ENCODE measurements at regions not wholly inside any gene's neighbourhood (a gene's known extent, or its start where the extent isn't known, plus 50 kb on each side); places are given as distances from the start of the nearest gene placed in this dataset.

DNA sequence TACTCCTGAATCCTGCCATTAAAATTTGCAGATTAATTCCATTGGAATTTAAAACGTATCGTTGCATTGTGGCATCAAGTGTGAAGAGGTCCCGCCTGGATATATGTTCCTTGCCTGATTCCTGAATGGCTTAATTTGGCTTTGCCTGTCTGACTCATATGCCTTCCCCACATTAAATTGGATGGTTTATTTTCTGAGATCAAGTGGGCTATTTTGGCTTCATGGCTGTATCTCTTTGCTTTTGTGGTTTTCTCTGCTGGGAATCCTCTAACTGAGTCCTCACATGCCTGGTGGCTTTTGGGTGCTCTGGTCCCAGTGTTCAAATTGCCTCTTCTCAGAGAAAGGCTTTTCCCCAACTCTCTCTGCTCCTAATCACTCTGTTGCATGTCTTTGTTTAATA, 127.9 kb upstream of the DYRK2 start:
- no peaks in the 10 kb centered on the region for H3K36me3 ChIP-seq
- WGBS, 2 donors = 93 to 95% methylated on average over 3 of the region's 3 CpGs
- no peak overlapping the region for H3K27ac ChIP-seq
- no peaks in the 10 kb centered on the region for H3K9me3 ChIP-seq
- no peak overlapping the region for H3K4me3 ChIP-seq
- no peak for TF ChIP-seq POLR2A (IDR thresholded peaks at IDR 0.05)
- TF ChIP-seq EP300 (IDR thresholded peaks at IDR 0.05) = no peak
- TF ChIP-seq, protein P1, sequence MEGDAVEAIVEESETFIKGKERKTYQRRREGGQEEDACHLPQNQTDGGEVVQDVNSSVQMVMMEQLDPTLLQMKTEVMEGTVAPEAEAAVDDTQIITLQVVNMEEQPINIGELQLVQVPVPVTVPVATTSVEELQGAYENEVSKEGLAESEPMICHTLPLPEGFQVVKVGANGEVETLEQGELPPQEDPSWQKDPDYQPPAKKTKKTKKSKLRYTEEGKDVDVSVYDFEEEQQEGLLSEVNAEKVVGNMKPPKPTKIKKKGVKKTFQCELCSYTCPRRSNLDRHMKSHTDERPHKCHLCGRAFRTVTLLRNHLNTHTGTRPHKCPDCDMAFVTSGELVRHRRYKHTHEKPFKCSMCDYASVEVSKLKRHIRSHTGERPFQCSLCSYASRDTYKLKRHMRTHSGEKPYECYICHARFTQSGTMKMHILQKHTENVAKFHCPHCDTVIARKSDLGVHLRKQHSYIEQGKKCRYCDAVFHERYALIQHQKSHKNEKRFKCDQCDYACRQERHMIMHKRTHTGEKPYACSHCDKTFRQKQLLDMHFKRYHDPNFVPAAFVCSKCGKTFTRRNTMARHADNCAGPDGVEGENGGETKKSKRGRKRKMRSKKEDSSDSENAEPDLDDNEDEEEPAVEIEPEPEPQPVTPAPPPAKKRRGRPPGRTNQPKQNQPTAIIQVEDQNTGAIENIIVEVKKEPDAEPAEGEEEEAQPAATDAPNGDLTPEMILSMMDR (IDR thresholded peaks at IDR 0.05) = no peak
- H3K27me3 ChIP-seq = no peaks in the 10 kb centered on the region
- H3K4me1 ChIP-seq = peaks cover 0 to 23% (median 7%) of the 10 kb centered on the region in 4 donors
- DNase-seq (ENCODE audit: low spot score in 2 of 2) = no peak

DNA sequence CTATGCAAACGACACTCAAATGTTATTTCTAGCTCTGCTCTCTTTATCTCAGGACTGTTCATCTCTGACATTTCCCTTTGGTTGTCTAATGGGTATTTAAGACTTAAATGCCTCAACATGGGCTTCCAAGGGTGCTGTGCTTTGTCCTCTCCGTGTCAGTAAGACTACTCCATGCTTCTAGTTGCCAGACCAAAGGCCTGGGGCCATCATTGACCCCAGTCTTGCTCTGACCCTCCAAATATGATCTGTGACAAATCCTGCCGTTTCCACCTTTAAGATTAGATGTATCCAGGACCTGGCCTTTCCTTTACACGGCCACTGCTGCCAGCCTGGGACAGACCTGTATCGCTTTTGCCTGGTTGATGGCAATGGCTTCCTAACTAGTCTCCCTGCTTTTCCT, 126.3 kb upstream of the DYRK2 start:
- DNase-seq (ENCODE audit: low spot score in 2 of 2) = no peak
- WGBS, 2 donors = 66 to 74% methylated on average over 5 of the region's 5 CpGs
- Histone ChIP-seq H3K4me3 (no peak overlapping the region), H3K4me1 (peaks cover 0 to 11% (median 2%) of the 10 kb centered on the region in 4 donors), H3K9me3 (no peaks in the 10 kb centered on the region), H3K27me3 (no peaks in the 10 kb centered on the region), H3K36me3 (no peaks in the 10 kb centered on the region), H3K27ac (no peak overlapping the region)
- TF ChIP-seq, protein P1 (IDR thresholded peaks at IDR 0.05) = no peak
- TF ChIP-seq EP300 (IDR thresholded peaks at IDR 0.05) = no peak
- TF ChIP-seq POLR2A (IDR thresholded peaks at IDR 0.05) = no peak

DNA sequence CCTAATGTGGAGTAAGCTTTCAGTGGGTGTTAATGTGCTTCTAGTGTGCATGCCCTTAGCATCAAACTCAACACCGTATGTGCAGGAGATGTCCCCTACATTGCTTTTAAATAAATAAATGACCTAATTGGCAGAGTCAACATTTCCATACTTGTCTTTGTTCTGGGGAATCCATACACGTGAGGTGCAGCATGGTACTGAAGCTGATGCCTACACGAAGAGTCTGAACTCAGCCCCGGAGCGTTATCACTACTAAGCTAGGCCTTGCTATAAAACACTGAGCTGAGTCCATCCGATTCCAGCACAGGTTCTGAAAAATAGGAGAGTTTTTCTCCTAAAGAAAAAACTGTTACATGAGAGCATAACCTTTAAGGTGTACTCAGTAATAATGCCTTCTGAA, 125.0 kb upstream of the DYRK2 start:
- no peaks in the 10 kb centered on the region for H3K36me3 ChIP-seq
- no peak overlapping the region for H3K27ac ChIP-seq
- DNase-seq (ENCODE audit: low spot score in 2 of 2) = no peak
- no peak for TF ChIP-seq POLR2A (IDR thresholded peaks at IDR 0.05)
- TF ChIP-seq, protein P1 (IDR thresholded peaks at IDR 0.05) = no peak
- no peak for TF ChIP-seq EP300 (IDR thresholded peaks at IDR 0.05)
- WGBS, 2 donors = 93 to 97% methylated on average over 6 of the region's 6 CpGs
- H3K4me3 ChIP-seq = no peak overlapping the region
- peaks cover 0 to 6% (median 2%) of the 10 kb centered on the region in 4 donors for H3K4me1 ChIP-seq
- H3K9me3 ChIP-seq = no peaks in the 10 kb centered on the region
- H3K27me3 ChIP-seq = no peaks in the 10 kb centered on the region

DNA sequence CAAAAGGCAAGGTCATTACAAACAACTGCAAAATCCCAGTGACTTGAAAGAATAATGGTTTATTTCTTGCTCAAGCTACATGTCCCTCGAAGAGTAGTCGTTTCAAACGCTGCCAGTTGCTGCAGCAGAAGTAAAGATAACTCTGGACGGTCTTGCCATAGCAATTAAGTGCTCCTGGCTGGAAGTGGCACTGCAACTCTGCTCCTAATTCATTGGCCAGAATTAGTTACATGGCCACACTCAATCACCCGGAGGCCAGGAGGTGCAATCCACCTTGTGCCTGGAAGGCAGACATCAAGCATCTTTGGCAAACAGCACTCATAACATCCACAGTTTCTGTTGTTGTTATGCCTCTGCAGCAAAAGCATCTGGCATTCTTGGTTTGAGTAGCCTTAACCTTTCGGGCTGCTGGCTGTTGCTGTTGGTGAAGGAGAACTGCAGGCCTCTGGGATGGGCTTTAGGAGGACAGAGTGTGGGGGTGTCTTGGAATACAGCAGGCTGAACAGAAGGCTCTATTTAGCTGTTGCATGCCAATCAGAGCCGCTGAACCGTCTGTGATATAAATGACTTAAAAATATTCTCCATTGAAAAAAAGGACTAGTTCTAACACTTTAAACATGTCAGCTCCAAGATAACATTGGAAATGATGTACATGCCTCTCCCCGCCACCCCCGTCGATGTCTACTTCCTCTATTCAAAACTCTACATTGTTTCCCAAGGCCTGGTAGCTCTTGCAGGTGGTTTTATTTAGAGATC, 123.5 kb upstream of the DYRK2 start:
- 38 to 43% methylated on average over 11 of the region's 11 CpGs for WGBS, 2 donors
- H3K4me1 ChIP-seq = peaks cover 0 to 6% (median 2%) of the 10 kb centered on the region in 4 donors
- H3K4me3 ChIP-seq = no peak overlapping the region
- H3K9me3 ChIP-seq = no peaks in the 10 kb centered on the region
- no peaks in the 10 kb centered on the region for H3K36me3 ChIP-seq
- no peak for DNase-seq (ENCODE audit: low spot score in 2 of 2)
- no peak for TF ChIP-seq POLR2A (IDR thresholded peaks at IDR 0.05)
- TF ChIP-seq, protein P1 (IDR thresholded peaks at IDR 0.05) = no peak
- no peak for TF ChIP-seq EP300 (IDR thresholded peaks at IDR 0.05)
- no peak overlapping the region for H3K27ac ChIP-seq
- no peaks in the 10 kb centered on the region for H3K27me3 ChIP-seq

- 73 to 87% methylated on average over 1 of the region's 1 CpG for WGBS, 2 donors
- Histone ChIP-seq H3K27ac (no peak overlapping the region), H3K4me3 (no peak overlapping the region), H3K36me3 (no peaks in the 10 kb centered on the region), H3K27me3 (no peaks in the 10 kb centered on the region), H3K9me3 (no peaks in the 10 kb centered on the region), H3K4me1 (peaks cover 0 to 6% (median 2%) of the 10 kb centered on the region in 4 donors)
- TF ChIP-seq, protein P1 (IDR thresholded peaks at IDR 0.05) = no peak
- TF ChIP-seq EP300 (IDR thresholded peaks at IDR 0.05) (no peak), POLR2A (IDR thresholded peaks at IDR 0.05) (no peak)
- no peak for DNase-seq (ENCODE audit: low spot score in 2 of 2)
Measured at GRCh38 chr12:67525617-67525884, 123.0 kb upstream of the DYRK2 start.

All from tibial nerve (tissue), 4 donors.